HT1080 (cell line): ENCODE measurements at regions not wholly inside any gene's neighbourhood (a gene's known extent, or its start where the extent isn't known, plus 50 kb on each side); places are given as distances from the start of the nearest gene placed in this dataset.

Experiments
- DNase-seq: peaks from one replicate; pipeline ENCODE4 v3.0.0-alpha.2; 2015; ENCODE audit warnings: low read depth

DNA sequence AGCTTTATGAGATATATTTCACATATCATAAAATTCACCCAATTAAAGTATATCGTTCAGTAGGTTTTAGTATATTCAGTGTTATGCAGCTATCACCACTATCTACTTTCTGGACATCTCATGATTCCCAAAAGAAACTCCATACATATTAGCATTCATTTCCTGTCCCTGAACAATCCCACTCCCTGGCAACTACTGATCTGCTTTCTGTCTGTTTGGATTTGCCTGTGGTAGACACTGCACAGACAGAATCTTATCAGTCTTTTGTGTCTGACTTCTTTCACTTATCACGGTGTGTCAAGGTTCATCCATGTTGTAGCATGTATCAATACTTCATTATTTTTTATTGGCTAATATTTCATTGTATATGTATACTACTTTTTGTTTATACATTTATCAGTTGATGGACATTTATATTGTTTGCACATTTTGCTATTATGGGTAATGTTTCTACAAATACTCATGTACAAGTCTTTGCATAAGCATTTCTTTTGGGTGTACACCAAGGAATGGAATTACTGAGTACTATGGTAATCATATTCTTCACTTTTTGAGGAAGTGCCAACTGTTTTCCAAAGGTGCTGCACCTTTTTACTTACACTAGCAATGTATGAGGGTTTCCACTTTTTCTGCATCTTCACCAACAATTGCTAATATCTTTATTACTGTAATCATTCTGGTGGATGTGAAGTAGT lies 373.9 kb downstream of the AASDHPPT start:
- DNase-seq = no peak

GRCh38 chr11:106456647-106457046 lies 379.2 kb downstream of the AASDHPPT start:
- DNase-seq = peak; percentile 28

GRCh38 chr11:106457727-106458126 lies 380.3 kb downstream of the AASDHPPT start:
- DNase-seq = peak; percentile 77

DNA sequence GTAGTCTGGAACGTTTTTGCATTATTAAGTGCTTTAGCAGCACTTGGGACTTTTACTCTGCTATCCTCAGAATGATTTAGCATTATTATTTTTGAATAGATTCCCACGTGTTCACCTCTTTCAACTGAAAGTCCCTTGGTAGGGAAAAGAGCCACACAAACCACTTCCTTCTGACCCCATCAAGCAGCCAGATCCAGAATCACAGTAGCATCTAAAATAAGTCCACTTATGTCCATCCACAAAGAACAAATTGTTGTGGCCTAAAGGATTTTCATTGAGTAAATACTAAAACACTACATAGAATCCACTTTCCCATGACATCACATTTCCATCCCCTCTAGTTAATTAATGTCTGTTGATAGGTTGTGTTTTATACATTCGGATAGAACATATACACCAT lies 381.7 kb downstream of the AASDHPPT start:
- peak; percentile 11 for DNase-seq

DNA sequence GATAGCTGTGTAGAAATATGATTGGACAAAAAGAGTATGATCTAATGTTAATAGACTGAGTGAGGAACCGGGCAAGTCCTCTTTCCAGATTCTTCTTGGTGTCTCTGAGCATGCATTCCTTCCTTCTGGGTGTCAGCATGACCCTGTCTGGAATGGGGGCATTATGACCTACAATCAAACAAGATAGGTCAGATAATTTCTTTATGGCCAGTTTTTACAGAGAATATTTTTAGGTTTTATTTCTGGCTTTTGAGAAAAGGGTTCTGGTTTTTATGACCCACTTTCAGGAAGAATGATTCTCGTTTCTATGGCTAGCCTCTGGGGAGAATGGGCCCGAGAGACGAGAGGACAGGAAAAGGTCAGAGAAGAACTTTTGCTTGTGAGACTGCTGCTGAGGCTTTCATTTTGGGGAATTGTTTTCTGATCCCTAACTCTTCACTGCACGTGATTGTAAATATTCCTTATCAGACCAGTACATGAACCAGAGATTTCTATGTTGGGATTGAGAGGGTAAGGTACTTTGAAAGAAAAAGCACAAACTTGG lies 383.8 kb downstream of the AASDHPPT start:
- DNase-seq = no peak

GRCh38 chr11:106461839-106462545 lies 384.5 kb downstream of the AASDHPPT start:
- DNase-seq = no peak

GRCh38 chr11:106463154-106463553 lies 385.7 kb downstream of the AASDHPPT start:
- DNase-seq = no peak

GRCh38 chr11:106463796-106464201 lies 386.3 kb downstream of the AASDHPPT start:
- DNase-seq = no peak

DNA sequence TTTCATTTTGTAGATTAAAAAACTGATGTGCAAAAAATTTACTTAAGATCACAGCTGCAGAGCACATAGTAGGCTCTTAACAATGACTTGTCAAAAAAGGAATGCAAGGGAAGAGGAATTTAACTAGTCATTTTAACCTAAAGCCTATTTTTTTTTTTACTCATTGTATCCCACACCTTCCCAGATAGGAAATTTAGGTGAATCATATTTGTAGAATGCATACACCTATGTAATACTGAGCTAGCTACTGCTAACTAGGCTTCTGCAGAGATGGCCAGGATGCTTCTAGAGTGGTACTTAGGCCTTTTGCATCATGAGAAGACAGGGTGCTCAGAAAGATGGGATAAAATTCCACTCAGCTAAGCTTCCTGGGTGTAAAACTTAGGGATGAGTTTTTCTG lies 387.3 kb downstream of the AASDHPPT start:
- no peak for DNase-seq

DNA sequence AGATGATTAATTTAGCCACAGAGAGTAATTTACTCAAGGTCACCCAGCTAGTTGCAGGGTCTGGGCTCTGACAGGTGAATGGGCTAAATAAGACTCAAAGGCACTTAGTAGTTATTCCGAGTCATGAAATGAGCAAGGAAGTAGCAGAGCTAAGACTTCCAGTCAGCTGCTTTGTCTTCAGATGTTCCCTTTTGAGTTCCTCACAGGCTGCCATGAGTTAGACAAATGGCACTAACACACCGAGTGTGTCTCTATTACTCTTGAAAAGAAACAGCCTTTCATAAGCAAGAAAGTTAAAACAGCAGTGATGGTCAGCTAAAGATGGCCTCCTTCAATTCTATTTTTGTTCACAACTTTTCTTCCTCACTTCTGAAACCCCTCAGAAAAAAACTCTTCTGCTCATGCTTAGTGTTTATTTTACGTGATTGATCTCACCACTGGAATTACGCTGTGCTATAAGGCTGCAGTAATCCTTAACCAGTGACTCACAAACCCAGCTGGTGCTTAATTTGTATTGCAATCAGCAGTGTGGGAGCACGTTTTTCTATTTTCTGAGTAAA lies 389.1 kb downstream of the AASDHPPT start:
- DNase-seq = peak; percentile 42

- no peak for DNase-seq
Observed at GRCh38 chr11:106467501-106467900, 390.0 kb downstream of the AASDHPPT start.

DNA sequence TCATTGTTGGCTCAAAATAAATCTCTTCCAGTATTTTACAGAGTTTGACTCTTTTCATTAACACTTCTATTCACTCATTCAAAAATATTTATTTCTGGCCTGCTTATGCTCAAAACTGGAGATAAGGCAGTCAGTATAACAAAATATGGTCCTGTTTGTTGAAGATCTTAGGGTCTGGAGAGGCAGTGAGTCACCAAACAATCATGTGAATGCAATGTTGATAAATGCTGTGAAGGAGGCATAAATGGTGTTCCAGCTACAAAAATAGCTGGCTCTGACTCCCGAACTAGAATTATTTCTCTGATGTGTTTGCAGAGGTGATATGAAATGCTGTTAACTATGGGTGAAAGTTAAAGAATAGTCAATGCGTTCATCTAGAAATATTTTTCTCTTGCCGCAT lies 390.6 kb downstream of the AASDHPPT start:
- peak; percentile 51 for DNase-seq

- DNase-seq = no peak
Observed at GRCh38 chr11:106468531-106468930, 391.1 kb downstream of the AASDHPPT start.

DNA sequence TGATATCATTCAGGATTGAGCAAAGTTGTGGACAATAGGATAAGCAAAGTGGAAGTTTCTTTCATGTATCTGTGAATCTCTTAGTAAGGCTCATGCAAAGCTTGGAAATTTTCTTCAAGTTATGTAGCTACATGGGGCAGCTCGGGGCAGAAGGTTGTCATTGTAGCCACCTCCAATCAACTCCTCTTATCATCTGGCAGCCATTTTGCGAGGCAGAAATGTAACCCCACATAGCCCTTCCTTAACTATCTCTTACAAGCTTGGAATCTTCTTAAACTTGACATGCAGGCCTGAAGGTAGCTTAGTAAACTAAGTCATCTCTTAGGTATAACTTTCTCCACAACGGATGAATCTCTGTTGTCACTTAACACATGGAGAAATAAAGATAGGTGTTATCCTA lies 392.8 kb downstream of the AASDHPPT start:
- DNase-seq = no peak

DNA sequence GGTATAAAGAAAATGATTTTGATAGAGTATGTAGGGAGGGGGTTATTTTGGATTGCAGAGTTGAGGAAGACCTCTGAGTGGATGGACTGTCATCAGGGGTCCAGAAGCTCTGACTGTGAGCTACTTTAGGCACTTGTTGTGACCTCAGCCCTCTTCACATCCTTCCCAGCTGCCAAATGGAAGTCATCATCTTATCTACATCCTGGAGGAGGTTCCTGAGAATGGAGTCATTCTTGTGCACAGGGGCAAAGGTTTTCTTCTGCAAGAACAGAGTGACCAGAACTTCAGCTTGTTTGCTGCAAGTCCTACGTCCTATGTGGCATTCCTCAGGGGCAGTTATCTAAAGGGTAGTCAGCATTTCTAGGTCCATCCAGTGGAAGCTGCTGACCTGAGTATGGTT lies 393.8 kb downstream of the AASDHPPT start:
- DNase-seq = peak; percentile 25

DNA sequence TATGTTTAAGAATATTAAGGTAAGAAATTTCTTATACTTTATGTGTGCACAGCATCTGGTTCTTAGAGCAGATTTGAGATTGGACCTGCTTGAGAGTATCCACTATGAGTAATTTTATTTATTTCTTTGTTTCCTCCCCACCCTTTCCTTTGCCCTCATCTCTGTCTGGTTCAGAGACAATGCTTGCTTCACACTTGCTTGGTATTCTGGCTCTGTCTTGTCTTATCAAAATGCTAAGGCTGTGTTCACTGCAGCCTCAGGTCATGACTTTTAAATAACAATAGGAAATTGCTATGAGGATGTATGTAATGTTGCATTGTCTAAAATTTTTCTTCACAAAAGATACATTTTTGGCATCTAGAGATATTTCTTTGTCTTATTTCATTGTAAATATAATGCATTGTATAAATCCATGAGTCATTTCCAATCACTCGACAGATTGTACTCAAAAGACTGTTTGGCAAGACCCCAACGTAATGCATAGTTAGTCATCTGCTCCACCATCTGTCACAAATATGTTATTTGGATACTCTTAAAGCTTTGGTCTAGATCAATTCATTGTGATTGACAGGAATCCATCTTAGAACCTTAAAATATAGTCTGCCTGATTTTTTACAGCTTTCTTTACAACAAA lies 395.7 kb downstream of the AASDHPPT start:
- DNase-seq = peak; percentile 55

DNA sequence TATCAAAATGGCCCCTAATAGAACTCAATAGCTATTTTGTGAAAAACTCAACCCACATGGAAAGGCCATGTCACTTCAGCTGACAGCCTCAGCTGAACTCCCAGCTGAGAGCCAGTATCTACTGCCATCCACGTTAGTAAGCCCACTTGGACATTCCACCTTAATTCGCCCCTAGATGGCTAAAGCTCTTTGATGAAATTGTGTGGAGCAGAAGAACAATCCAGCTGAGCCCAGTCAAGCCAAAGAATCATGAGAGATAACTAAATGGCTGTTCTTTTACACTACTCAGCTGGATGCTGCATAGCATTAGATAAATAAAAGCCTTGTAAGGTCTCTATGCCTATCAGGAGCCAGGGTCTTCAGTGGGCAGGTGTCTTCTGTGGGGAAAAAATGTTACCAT lies 396.8 kb downstream of the AASDHPPT start:
- DNase-seq = no peak

GRCh38 chr11:106475181-106475580 lies 397.7 kb downstream of the AASDHPPT start:
- DNase-seq = no peak

GRCh38 chr11:106477776-106478175 lies 400.3 kb downstream of the AASDHPPT start:
- DNase-seq = no peak

DNA sequence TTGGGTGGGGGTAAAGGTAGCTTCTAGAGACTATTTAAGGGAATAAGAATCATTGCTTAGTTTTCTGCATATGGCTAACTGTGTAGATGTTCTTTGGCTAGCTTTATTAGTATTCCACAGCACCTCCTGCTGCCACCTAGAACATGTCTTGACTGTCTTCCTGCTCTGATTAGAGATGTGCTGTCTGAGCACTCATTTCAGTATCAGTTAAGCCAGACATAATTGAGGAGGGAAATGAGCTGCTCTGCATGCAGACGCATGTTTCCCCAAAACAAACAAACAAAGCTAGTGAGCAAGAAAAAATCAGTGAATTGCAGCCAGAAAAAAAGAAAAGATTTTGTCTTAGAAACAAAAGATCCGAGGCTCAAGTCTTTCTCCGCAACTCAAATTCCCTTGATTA lies 402.2 kb downstream of the AASDHPPT start:
- DNase-seq = no peak

GRCh38 chr11:106480581-106481190 lies 403.2 kb downstream of the AASDHPPT start:
- DNase-seq = peak; percentile 41
